ENCODE measurements at regions not wholly inside any gene's neighbourhood (a gene's known extent, or its start where the extent isn't known, plus 50 kb on each side); places are given as distances from the start of the nearest gene placed in this dataset.

DNA sequence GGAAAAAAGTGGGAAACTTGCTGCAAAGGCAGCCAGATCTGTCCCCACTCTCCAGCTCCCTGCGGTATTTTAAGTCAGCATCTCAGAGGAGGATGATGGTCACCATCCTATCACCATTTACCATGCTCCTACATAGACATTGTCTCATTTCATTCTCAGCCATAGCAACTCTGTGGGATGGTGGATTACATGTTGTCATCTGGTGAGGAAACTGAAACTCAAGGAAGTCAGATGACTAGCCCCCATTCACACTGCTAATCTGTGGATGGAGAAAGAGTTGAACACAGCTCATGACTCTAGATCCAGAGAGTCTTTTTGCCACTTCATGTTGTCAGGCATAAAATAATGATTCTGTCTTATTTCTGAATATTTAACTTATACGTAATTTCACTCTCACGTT lies 323.5 kb downstream of the PTTG2 start:
- no peak overlapping the region for H3K4me3 ChIP-seq (ENCODE audit: low read length)

DNA sequence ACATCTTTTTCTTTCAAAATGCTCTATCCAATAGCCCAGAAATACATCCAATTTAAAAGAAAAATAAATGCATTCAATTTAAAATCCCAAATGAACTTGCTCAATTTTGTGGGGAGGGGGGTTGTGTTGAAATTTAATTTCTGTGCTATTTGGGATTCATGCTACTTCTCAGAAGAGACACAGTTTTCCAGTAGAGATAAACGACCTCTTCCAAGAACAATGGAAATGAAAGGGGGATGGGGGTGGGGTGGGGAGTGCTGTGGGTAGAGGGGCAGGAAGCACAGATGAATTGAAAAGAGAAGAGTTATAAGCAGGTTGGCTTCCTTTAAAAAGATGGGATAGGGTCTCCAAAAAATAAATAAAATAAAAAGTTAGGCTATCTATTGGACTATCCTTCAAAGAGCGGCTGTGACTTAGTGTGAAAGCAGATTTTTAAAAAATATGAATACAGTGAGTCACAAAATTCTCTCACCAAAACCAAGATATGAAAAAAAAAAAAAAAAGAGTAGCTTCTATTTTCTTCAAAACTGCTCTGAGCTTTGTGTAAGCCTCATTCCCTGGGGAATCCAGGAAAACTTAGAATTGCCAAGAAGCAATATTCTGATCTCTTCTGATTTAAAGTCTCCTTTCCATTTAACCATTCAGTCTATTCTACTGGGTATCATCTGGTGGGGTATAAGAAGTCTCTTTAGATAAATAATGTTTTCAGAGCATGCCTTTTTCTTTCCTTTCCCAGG lies 324.3 kb downstream of the PTTG2 start:
- H3K36me3 ChIP-seq (ENCODE audit: control insufficient read depth, low read depth, low read length) = no peaks in the 10 kb centered on the region
- H3K9ac ChIP-seq (ENCODE audit: low read length) = no peak overlapping the region
- H3K27me3 ChIP-seq (ENCODE audit: control insufficient read depth, insufficient read depth, low read length) = no peaks in the 10 kb centered on the region
- H3K27ac ChIP-seq (ENCODE audit: low read length) = no peak overlapping the region
- no peak overlapping the region for H3K4me3 ChIP-seq (ENCODE audit: low read length)
- H3K9me3 ChIP-seq (ENCODE audit: control insufficient read depth, low read depth, low read length) = no peaks in the 10 kb centered on the region
- H3K4me1 ChIP-seq (ENCODE audit: control insufficient read depth, low read depth, low read length) = peaks cover 15% of the 10 kb centered on the region

More for the DNA sequence above, 323.5 kb downstream of the PTTG2 start:
- Histone ChIP-seq H3K27me3 (ENCODE audit: control insufficient read depth, insufficient read depth, low read length) (no peaks in the 10 kb centered on the region), H3K27ac (ENCODE audit: low read length) (no peak overlapping the region), H3K36me3 (ENCODE audit: control insufficient read depth, low read depth, low read length) (no peaks in the 10 kb centered on the region), H3K4me1 (ENCODE audit: control insufficient read depth, low read depth, low read length) (peaks cover 15% of the 10 kb centered on the region), H3K9ac (ENCODE audit: low read length) (no peak overlapping the region), H3K9me3 (ENCODE audit: control insufficient read depth, low read depth, low read length) (no peaks in the 10 kb centered on the region)

DNA sequence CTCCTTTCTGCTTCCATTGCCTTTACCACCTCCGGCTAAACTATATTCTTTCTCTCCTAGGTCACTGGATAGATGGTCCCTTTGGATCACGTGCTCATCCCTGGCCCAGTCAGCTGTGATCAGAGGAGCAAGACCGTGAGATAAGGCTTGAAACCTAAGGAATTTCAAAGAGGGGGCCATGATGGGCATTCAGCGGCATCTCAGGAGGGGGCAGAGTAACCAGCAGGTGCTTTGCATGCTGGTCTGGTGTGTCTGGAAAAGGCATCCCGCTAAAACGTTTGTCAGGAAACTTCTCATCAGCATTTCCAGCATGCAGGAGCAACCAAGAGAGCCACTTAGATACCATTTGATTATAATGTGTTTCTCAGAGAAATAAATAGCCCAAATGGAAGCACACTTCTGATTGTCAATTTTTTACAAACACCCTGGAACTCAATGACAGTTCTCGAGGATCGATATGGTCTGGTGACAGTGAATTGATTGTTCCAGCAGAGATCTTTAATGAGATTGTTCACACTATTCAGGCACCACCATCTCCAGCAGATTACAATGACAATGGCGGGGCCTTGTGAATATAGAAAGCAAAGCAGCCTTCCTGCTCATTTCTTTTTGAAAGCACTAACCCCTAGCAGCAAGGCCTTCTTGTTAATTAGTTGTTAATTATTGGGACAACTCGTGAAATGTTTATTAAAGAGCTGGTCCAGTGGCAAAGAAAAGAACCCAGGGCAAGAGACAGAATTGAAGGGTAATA lies 327.1 kb downstream of the PTTG2 start:
- Histone ChIP-seq H3K36me3 (ENCODE audit: control insufficient read depth, low read depth, low read length) (no peaks in the 10 kb centered on the region), H3K4me3 (ENCODE audit: low read length) (no peak overlapping the region), H3K27me3 (ENCODE audit: control insufficient read depth, insufficient read depth, low read length) (no peaks in the 10 kb centered on the region), H3K9ac (ENCODE audit: low read length) (no peak overlapping the region), H3K27ac (ENCODE audit: low read length) (no peak overlapping the region), H3K4me1 (ENCODE audit: control insufficient read depth, low read depth, low read length) (peaks cover 15% of the 10 kb centered on the region), H3K9me3 (ENCODE audit: control insufficient read depth, low read depth, low read length) (no peaks in the 10 kb centered on the region)

GRCh38 chr4:38289553-38289952 lies 329.4 kb downstream of the PTTG2 start:
- Histone ChIP-seq H3K4me3 (ENCODE audit: low read length) (no peak overlapping the region), H3K27me3 (ENCODE audit: control insufficient read depth, insufficient read depth, low read length) (no peaks in the 10 kb centered on the region), H3K9me3 (ENCODE audit: control insufficient read depth, low read depth, low read length) (no peaks in the 10 kb centered on the region), H3K27ac (ENCODE audit: low read length) (no peak overlapping the region), H3K9ac (ENCODE audit: low read length) (no peak overlapping the region), H3K4me1 (ENCODE audit: control insufficient read depth, low read depth, low read length) (peaks cover 15% of the 10 kb centered on the region), H3K36me3 (ENCODE audit: control insufficient read depth, low read depth, low read length) (no peaks in the 10 kb centered on the region)

DNA sequence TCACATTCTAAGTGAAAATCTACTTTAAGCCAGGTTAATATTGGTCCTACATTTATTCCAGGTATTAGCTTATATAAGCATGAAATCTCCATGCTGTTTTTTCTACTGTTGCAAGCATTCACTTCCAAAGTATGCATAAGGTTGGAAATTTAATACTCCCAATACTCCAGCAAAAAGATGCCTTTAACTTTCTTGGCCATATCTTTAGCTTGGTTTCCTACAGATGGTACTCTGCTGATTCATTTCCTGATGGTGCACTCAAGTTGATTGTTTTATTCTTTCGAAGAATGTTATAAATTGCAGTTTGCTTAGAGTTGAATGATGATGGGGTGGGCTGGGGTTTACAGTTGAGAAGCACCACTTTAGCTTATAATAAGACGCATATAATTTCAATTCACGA lies 330.2 kb downstream of the PTTG2 start:
- Histone ChIP-seq H3K4me1 (ENCODE audit: control insufficient read depth, low read depth, low read length) (peaks cover 15% of the 10 kb centered on the region), H3K36me3 (ENCODE audit: control insufficient read depth, low read depth, low read length) (no peaks in the 10 kb centered on the region), H3K9ac (ENCODE audit: low read length) (no peak overlapping the region), H3K27me3 (ENCODE audit: control insufficient read depth, insufficient read depth, low read length) (no peaks in the 10 kb centered on the region), H3K9me3 (ENCODE audit: control insufficient read depth, low read depth, low read length) (no peaks in the 10 kb centered on the region), H3K27ac (ENCODE audit: low read length) (no peak overlapping the region), H3K4me3 (ENCODE audit: low read length) (no peak overlapping the region)

DNA sequence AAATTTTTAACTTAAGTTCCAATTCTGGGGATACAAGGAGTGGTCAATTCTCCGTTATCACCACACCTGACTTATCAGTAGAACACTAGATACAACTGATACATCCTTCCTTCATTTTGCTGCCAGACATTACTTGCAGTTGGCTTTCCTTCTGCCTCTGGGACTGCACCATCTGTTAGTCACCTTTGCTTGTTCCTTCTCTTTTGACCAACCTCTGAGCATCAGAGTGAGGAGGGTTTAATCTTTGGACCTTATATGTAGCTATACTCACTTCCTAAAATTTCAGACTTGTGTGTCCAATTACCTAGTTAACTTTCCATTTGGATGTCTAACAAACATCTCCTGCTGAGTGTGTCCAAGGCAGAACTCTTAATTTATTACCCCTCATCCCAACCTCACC lies 330.7 kb downstream of the PTTG2 start:
- Histone ChIP-seq H3K9me3 (ENCODE audit: control insufficient read depth, low read depth, low read length) (no peaks in the 10 kb centered on the region), H3K4me1 (ENCODE audit: control insufficient read depth, low read depth, low read length) (peaks cover 15% of the 10 kb centered on the region), H3K27me3 (ENCODE audit: control insufficient read depth, insufficient read depth, low read length) (no peaks in the 10 kb centered on the region), H3K4me3 (ENCODE audit: low read length) (no peak overlapping the region), H3K27ac (ENCODE audit: low read length) (no peak overlapping the region), H3K9ac (ENCODE audit: low read length) (no peak overlapping the region), H3K36me3 (ENCODE audit: control insufficient read depth, low read depth, low read length) (no peaks in the 10 kb centered on the region)

DNA sequence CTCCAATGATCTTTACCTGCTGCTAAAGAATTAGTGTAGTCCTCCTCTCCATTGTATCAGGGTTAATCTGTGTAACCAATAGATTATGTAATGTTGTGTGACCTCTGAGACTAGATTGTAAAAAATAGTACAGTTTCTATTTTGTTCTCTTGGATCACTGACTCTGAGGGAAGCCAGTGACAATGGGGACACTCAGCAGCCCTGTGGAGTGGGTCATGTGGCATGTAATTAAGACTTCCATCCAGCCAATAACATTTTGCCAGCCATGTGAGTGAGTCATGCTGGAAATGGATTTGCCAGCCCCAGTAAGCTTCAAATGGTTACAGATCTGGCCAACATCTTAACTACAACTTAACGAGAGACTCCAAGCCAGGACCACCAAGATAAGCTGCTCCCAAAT lies 332.3 kb downstream of the PTTG2 start:
- Histone ChIP-seq H3K9ac (ENCODE audit: low read length) (no peak overlapping the region), H3K4me1 (ENCODE audit: control insufficient read depth, low read depth, low read length) (peaks cover 6% of the 10 kb centered on the region)

GRCh38 chr4:38294238-38294637 lies 334.0 kb downstream of the PTTG2 start:
- Histone ChIP-seq H3K4me1 (ENCODE audit: control insufficient read depth, low read depth, low read length) (no peaks in the 10 kb centered on the region), H3K36me3 (ENCODE audit: control insufficient read depth, low read depth, low read length) (no peaks in the 10 kb centered on the region), H3K9me3 (ENCODE audit: control insufficient read depth, low read depth, low read length) (no peaks in the 10 kb centered on the region), H3K27me3 (ENCODE audit: control insufficient read depth, insufficient read depth, low read length) (no peaks in the 10 kb centered on the region), H3K27ac (ENCODE audit: low read length) (no peak overlapping the region), H3K4me3 (ENCODE audit: low read length) (no peak overlapping the region), H3K9ac (ENCODE audit: low read length) (no peak overlapping the region)

More for the DNA sequence above, 332.3 kb downstream of the PTTG2 start:
- Histone ChIP-seq H3K36me3 (ENCODE audit: control insufficient read depth, low read depth, low read length) (no peaks in the 10 kb centered on the region), H3K9me3 (ENCODE audit: control insufficient read depth, low read depth, low read length) (no peaks in the 10 kb centered on the region), H3K4me3 (ENCODE audit: low read length) (no peak overlapping the region), H3K27ac (ENCODE audit: low read length) (no peak overlapping the region), H3K27me3 (ENCODE audit: control insufficient read depth, insufficient read depth, low read length) (no peaks in the 10 kb centered on the region)

DNA sequence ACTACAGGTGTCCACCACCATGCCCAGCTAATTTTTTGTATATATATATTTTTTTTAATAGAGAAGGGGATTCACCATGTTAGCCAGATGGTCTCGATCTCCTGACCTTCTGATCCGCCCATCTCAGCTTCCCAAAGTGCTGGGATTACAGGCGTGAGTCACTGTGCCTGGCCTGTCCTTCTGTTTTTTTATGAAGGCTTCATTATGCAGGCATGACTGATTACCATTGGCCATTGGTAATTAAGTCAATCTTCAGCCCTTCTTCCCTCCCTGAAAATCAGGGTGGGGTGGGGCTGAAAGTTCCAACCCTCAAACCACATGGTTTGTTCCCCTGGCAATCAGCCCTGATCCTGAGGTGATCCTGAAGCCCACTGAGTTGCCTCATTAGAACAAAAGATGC lies 336.9 kb downstream of the PTTG2 start:
- Histone ChIP-seq H3K4me3 (ENCODE audit: low read length) (no peak overlapping the region), H3K36me3 (ENCODE audit: control insufficient read depth, low read depth, low read length) (no peaks in the 10 kb centered on the region), H3K27ac (ENCODE audit: low read length) (no peak overlapping the region), H3K4me1 (ENCODE audit: control insufficient read depth, low read depth, low read length) (no peaks in the 10 kb centered on the region), H3K9ac (ENCODE audit: low read length) (no peak overlapping the region), H3K9me3 (ENCODE audit: control insufficient read depth, low read depth, low read length) (no peaks in the 10 kb centered on the region), H3K27me3 (ENCODE audit: control insufficient read depth, insufficient read depth, low read length) (no peaks in the 10 kb centered on the region)

- Histone ChIP-seq H3K4me3 (ENCODE audit: low read length) (no peak overlapping the region), H3K4me1 (ENCODE audit: control insufficient read depth, low read depth, low read length) (no peaks in the 10 kb centered on the region), H3K27ac (ENCODE audit: low read length) (no peak overlapping the region), H3K9ac (ENCODE audit: low read length) (no peak overlapping the region), H3K36me3 (ENCODE audit: control insufficient read depth, low read depth, low read length) (no peaks in the 10 kb centered on the region), H3K27me3 (ENCODE audit: control insufficient read depth, insufficient read depth, low read length) (no peaks in the 10 kb centered on the region), H3K9me3 (ENCODE audit: control insufficient read depth, low read depth, low read length) (no peaks in the 10 kb centered on the region)
Observed at GRCh38 chr4:38298868-38299713, 338.9 kb downstream of the PTTG2 start.

DNA sequence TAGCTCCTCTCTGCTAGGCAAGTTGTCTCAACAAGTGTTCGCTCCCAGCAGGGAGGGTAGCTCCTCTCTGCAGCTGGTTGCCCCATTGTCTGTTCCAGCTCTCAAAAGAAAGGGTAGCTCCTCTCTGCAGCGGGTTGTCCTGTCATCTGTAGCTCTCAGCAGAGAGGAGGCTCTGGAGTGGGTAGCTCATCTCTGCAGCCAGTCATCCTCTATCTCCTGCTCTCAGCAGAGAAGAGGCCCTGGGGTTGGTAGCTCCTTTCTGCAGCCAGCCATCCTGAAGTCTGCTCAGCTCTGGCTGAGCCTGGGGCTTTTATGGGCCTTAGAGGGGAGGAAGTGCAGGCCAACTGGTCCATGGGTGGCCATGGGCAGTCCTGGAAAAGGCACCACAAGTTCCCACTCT lies 342.7 kb downstream of the PTTG2 start:
- Histone ChIP-seq H3K36me3 (ENCODE audit: control insufficient read depth, low read depth, low read length) (no peaks in the 10 kb centered on the region), H3K27ac (ENCODE audit: low read length) (no peak overlapping the region), H3K9ac (ENCODE audit: low read length) (no peak overlapping the region), H3K27me3 (ENCODE audit: control insufficient read depth, insufficient read depth, low read length) (no peaks in the 10 kb centered on the region), H3K9me3 (ENCODE audit: control insufficient read depth, low read depth, low read length) (no peaks in the 10 kb centered on the region), H3K4me3 (ENCODE audit: low read length) (no peak overlapping the region), H3K4me1 (ENCODE audit: control insufficient read depth, low read depth, low read length) (no peaks in the 10 kb centered on the region)

Data from iPS-18a (cell line).